GM20431 (cell line): ENCODE measurements at regions not wholly inside any gene's neighbourhood (a gene's known extent, or its start where the extent isn't known, plus 50 kb on each side); places are given as distances from the start of the nearest gene placed in this dataset.

Source experiments
- in situ Hi-C: fragments of 300-500 bp; cut with MseI, MboI; formaldehyde crosslinking; loops from one replicate; pipeline ENCODE4 v1.15.0; 2020; ENCODE audit warnings: low sequenced_read_pairs; ENCODE audit not compliant: unreplicated experiment

DNA sequence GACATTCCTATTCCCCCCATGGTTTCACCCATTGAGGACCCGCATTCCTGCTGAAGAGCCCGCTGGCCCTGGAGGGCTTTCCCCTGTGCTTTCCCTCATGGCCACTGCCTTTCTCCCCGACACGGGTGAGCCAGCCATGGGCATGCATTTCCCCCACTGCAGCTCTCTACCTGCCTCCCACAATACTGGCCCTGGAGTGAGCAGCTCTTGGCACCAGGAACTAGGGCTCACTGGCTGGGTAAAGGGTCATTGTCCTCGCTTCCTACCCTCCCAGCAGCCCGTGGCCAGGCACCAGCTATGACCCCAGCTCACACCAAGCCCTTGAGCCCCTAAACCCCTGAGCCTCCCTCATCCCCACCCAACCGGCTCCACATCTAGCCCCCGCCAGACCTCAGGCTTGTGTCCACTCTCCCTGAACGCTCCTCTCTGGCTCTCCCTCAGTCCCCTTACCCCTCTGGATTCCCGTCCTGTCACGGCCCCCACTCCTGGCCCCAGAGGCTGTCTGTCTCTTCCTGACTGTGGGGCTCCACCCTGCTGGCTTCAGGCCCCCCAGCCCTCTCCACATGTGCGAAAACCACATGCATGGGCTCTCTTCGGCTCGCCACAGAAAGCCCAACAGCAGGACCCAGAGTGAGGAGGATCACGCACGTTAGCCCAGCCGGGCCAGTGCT, 199.8 kb downstream of the ZFP36L2 start:
- in situ Hi-C loops = no loop called here

DNA sequence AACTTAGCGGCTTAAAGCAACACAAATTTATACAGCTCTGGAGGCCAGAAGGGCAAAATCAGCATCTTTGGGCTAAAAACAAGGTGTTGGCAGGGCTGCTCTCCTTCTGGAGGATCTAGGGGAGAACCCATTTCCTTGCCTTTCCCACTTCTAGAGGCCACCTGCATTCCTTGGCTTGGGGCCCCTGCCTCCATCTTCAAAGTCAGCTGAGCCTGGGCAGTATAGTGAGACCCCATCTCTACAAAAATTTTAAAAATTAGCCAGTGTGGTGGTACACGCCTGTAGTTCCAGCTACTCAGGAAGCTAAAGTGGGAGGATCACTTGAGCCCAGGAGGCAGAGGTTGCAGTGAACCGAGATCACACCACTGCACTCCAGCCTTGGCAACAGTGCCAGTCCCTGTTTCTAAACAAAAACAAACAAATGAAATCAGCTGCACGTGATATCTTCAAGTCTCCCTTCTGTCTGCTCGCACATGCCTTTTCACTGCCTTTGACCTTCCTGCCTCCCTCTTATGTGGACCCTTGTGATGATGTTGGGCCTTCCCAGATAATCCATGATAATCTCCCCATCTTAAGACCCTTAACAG, 200.6 kb downstream of the ZFP36L2 start:
- in situ Hi-C loops = no loop called here

DNA sequence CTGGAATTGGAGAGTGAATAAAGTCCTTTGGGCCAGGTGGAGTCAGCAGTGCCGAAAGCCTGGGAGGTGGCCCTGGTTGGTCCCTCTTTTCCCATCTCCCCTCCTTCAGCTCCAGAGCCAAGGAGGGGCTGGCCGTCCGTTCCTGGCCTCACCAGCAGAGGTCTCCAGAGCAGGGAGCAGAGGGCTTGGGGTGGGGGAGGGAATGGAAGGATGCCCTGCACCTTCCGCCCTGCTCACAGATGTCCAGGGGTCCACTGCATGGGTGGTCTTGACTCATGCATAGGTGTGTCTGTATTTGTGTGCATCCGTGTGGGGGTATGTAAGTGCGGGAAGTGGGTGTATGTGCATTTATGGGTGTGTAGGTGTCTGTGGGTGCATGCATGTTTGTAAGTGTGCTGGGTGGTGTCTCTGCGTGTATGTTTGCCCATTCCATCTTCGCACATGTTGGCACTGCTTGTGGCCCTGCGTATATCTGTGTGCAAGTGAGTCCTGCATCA, 201.8 kb downstream of the ZFP36L2 start:
- in situ Hi-C loops = no loop called here

DNA sequence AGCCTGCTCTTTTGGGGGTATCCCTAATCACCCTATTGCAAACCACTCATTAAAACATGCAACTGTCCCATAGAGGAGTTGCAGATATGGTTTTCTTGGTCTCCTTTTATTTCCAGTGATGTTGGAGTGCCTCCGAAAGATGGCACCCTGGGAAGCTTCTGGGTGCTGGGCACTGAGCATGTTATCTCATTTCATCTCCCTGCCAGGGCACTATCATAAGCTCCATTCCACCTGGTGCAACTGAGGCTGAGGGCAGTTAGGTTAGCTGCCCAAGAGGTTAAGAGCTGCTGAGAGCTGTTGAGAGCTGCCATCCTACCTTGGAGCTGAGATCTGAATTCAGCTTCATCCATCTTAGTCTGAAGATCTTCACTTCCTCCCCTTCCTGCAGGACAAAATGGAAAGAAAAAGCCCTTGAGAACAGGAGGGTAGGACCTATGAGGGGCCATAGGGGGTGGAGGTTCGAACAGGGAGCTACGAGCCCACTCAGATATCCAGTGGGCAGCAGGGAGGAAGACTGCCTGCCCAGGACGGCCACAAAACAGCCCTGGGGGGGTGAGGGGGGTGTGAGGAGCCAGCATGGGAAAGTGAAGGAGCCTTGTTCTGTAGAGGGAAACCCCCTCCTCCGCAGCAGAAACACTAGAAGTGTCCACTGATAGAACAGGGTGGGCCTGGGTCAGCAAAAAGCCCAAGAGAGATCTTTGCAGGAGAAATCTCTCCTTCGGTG, 202.5 kb downstream of the ZFP36L2 start:
- in situ Hi-C loops = no loop called here

DNA sequence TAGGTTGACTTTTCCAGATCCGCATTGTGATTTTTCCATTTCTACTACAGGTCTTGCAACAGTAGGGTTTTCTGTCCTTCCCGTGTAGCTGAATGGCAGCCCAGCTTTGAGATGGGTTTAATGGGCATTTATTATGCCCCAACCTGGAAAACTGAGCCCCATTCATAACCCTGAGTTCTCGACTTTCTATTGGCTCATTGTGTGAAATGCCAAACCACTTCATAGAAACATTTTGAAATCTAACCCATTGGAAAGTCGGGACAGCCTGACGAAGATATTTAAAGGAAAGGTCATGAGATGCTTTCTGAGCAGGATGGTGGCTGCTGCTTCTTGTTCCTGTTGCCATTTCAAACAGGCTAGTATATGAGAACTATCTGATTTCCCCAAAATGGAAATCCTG, 203.5 kb downstream of the ZFP36L2 start:
- in situ Hi-C loops = no loop called here

DNA sequence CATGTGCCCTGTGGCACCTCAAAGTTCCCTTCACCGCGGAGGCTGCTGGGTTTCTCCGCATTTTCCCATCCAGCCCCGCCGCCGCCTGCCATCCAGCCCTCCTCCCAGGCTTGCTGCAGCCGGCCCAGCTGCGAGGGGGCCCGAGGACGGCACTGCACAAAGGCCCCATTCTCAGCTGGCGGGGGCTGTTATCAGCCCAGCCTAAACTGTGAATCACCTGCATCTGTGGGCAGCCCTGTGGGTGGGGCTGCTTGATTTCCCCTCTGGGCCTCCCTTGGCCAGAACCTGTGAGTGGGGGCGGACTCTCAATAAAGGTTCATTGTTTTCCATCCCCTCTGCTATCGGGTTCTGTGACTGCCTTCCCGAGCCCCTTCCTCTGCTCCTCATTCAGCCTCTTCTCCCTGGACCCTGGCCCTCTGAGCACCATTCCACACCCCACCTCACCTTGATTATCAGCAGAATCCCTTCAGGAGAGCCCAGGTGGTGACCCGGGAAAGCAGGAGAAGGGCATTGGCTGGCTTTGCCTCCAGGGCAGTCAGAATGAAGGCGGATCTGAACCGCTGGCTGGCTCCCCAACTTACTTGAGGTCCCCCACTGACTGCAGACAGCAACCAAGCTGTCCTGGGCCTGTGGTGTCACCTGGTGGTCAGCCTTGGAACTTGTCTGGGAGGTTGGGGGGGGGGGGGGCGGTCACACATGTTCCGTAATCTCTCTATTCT, 204.5 kb downstream of the ZFP36L2 start:
- in situ Hi-C loops = no loop called here

DNA sequence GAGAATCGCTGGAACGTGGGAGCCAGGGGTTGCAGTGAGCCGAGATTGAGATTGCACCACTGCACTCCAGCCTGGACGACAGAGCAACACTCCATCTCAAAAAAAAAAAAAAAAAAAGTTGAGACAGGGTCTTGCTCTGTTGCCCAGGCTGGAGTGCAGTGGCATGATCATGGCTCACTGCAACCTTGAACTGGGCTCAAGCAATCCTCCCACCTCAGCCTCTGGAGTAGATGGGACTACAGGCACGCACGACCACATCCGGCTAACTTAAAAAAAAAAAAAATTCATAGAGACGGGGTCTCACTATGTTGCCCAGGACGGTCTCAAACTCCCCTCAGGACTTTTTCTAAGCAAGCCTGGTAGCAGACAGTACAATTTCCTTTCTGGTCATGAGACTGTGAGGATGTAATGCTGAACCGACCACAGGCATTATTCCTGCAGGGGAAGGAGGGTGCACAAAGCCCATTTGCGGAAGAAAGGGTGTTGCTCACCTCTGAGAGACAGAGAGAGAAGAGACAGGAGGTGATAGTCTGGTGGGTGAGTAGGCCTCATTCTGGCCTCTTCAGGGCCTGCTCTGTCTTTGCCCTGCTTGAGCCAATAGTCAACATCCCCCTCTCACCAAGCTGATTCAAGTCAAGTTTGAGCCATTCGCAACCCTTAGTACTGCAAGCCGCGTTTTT, 205.3 kb downstream of the ZFP36L2 start:
- in situ Hi-C loops = no loop called here

DNA sequence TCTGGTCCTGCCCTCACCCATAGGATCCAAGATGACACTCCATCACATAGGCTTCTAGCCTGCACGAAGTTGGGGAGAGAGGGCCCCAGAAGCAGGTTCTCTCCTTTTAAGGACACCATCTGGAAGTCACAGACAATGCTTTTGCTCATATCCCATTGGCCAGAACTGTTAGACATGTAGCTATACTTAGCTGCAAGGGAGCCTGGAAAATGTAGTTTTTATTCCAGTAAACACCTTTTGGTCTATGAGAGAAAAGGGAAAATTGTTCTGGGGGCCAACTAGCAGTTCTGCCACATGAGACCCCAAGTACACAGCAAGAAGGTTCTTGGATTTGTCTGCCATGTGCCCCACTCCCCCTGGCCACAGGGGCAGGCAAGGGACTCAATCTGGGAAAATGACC, 206.1 kb downstream of the ZFP36L2 start:
- in situ Hi-C loops = no loop called here

DNA sequence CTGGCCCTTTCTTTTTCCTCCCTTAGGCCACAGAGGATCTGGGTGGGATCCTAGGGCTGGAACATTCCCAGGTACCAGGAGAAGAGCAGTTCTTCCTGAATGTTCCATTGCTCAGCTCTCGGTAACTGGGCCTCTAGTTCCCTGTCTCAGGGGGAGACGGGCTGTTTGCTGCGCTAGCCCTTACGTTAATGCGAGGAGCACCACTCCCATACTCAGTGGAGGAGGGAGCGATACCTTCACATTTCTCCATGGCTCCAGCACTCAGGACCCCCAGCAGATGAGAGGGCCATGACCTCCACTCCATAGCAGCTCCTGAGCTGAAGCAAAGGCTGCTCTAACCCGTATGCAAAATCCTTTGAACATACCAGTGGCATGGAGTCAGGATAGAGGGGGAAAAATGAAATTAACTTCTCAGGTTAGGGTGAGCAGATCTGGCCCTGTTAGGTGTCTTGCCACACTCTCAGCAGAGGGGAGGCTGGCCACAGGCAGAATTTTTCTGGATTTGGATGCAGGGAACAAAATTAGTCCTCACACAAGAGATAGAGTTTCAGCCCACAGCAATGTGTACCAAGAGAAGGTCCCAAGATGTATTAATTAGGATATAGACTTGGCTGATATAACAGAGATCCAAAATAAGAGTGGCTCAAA, 206.7 kb downstream of the ZFP36L2 start:
- in situ Hi-C loops = no loop called here

DNA sequence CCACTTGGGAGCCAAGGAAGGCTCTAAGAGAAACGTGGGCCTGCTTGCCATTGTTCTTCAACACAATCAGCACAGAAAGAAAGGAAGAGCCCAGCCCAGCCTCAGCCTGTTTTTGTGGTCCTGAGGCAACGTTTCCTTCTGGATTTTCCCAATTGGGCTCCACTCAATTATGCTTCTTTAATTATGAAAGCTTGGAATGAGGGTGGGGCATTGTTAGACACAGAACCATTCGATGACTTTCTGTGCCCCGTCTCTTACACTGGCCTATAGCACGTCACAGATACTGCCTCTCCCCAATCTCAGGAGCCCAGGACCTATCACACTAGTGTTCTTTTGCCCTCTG, 207.4 kb downstream of the ZFP36L2 start:
- in situ Hi-C loops = no loop called here

DNA sequence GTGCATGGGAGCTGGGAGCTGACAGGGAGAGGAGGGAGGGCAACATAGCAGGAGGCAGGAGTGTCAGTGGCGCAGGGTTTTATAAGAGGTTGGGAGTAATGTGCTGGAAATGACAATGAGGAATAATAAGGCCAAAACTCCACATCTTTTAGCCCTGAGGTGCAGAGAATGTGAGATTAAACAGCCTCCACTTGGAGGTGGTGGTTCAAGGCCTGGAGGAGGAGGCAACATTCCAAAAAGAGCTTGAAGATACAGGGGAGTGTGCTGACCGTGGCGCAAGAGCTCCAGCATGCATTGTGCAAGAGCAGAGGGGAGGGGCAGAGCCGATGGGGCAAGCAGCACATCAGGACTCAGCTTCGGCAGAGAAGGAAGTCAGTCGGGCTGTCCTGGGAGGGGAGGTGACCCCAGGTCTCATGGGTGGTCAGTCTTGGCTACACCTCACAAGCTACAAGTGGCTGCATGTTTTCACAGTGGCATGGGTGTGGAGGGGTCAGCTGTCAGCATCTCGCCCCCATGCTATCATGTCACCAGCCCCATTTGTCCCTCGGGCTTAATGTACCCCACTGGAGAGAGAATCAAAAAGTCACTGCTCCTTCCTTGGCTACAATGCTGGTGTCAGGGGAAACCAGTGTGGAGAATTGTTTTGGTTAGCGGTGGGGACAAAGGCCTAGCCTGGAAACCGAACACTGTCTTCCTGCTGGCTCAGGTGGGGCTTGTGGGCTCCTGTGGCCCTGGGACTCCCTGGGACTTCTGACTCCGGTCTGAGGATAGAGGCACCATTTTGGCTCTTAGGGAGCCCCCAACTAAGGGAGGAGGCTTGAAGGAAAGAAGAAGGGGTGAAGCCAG, 208.0 kb downstream of the ZFP36L2 start:
- in situ Hi-C loops = no loop called here

DNA sequence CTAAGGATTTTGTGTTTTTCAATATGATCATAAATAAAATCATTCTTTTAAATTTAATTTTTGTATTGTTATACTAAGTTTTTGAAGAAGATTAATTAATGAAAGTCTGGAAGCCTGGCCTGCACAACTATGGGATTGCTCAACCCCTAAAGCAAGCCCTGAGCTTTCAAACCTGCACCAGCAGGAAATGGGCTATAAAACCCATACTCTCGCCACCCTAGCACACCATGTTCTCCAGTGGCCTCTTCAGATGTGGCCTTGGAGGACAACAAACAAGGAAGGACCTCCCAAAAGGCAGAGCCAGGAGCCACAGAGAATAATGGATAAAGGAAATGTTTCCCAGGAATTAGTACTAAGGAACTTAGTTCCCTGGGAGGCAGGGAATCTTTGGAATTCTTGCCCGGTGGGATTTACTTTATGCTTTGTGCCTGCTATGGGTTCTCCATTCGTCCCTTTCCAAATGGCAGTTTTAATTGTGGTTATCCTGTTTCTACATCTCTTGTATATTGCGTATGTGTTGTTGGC, 212.5 kb downstream of the ZFP36L2 start:
- in situ Hi-C loops = no loop called here

DNA sequence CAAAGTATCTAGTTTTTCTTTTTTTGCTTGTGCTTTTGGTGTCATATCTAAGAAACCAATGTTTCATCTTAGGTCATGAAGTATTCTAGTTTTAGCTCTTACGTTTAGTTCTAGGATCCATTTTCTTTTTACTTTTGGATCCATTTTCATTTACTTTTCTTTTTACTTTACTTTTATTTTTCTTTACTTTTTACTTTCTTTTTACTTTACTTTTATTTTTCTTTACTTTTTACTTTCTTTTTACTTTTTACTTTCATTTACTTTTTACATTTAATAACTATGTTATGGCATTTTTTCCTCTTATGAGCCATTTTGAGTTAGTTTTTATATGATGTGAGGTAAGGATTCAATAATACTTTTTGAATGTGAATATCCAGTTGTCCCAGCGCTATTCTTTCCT, 213.4 kb downstream of the ZFP36L2 start:
- in situ Hi-C loops = no loop called here

DNA sequence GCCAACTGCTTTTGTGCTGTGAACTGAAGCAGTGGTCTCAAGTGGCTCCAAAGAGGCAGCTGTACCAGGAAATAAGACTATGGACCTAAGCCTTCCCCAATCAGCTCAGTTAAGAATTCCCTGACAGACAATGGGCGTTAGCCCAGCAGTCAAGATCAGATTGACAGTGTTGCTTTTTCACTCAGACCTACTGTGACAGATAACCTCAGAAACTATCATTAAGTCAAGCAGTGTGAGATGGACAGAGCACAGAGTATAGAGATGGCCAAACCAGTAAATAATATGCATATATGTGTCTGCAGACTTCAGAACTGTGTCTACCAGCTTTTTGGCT, 215.3 kb downstream of the ZFP36L2 start:
- in situ Hi-C loops = no loop called here

DNA sequence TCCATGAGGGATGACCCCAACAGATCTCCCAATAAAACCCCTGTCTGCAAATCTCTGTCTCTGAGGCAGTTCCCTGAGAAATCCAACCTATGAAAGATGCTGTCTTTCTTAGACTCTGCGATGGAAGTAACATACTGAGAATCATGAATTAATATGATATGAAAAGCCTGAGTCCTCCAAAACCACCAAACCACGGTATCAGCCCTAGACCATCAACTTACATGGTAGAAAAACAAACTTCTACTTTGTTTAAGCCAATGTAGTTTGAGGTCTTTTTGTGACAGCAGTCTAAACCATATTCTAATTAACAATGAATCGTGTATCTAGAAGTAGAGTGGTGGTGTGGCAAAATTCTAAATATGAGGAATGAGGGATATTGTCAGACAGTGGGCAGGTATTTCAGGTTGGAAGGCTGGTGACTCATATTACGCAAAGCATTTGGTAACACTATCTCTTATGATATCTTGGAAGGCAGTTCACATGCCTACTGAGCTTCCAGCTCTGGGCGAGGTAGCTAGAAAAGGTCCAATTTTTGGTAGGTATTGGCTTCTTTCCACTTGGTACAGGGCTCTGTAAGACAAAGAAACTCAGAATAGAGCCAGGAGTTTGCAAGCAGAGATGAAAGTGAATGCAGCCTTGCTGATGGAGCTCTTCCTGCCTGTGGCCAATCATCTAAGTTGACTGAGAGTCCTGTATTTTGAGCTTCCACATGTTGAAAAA, 215.8 kb downstream of the ZFP36L2 start:
- in situ Hi-C loops = no loop called here

DNA sequence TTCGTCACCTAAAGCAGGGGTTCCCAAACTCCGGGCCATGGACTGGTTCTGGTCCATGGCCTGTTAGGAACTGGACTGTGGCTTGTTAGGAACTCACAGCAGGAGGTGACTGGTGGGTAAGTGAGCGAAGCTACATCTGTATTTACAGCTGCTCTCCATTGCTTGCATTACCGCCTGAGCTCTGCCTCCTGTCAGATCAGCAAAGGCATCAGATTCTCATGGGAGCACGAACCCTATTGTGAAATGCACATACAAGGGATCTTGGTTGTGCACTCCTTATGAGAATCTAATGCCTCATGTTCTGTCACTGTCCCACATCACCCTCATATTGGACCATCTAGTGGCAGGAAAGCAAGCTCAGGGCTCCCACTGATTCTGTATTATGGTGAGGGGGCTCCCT, 217.0 kb downstream of the ZFP36L2 start:
- in situ Hi-C loops = no loop called here

DNA sequence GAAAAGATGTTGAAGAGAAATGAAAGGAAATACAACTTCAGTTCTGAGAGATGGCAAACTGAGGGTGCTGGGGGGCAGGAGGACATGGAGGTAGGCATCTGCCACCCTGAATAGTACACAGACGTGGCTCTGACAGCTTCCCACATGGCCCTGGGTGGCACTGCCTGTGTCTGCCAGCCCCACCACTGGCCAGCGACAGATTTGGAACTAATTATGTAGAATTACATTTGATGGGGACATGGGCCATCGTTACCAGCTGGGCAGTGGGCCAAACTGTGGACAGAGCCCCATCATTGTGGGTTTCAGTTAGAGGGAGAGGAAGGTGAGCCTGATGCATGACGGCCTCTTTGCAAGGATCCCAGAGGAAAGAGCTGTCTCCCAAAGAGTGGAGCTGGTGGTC, 216.0 kb upstream of the HAAO start:
- in situ Hi-C loops = no loop called here

DNA sequence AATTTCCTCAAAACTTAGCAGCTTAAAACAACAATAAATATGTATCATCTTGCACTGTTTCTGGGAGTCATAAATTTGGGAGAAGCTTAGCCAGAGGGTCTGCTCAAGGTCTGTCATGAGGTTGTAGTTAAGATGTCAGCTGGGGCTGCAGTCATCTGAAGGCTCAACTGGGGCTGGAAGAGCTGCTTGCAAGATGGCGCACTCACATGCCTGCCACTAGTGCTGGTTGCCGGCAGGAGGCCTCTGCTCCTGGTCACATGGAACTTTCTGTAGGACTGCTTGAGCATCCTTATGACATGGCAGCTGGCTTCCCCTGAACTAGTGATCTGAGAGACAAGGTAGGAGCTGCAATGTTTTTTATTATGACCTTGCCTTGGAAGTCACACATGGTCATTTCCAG, 215.5 kb upstream of the HAAO start:
- in situ Hi-C loops = no loop called here
